Endothelial cell of umbilical vein (primary cell): ENCODE measurements at regions not wholly inside any gene's neighbourhood (a gene's known extent, or its start where the extent isn't known, plus 50 kb on each side); places are given as distances from the start of the nearest gene placed in this dataset.

Source experiments
- BruUV-seq: library from RNA; stranded (reverse); fragments of 400-500 nt; replicated peaks from 2 replicates; lab custom pipeline; 2021; lab: Mats Ljungman, UMichigan
- CTCF ChIA-PET: fragments of 300-600, 350-600 bp; sonication (Branson Sonifier 250); formaldehyde crosslinking; loops from one replicate; lab custom pipeline; 2021; ENCODE audit warnings: antibody characterized with exemption, inconsistent platforms; lab: Charles Lee
- POLR2A ChIA-PET: fragments of 300-600, 350-600 bp; sonication (Branson Sonifier 250); formaldehyde crosslinking; loops from one replicate; lab custom pipeline; 2021; ENCODE audit warnings: antibody characterized with exemption, inconsistent platforms; lab: Charles Lee
- DNase-seq: peaks from one replicate; pipeline ENCODE4 v3.0.0-alpha.2; 2011; ENCODE audit warnings: low read depth, low spot score
- FAIRE-seq: peaks from 2 replicates; lab custom pipeline; 2011; peaks lifted over from hg19 to GRCh38; lab: Jason Lieb, UNC
- H2AFZ ChIP-seq: 2 replicates; pipeline ENCODE4 v1.6.0; 2012; ENCODE audit warnings: low read depth, low read length, control low read depth, inconsistent platforms
- H3K27ac ChIP-seq: 2 replicates; pipeline ENCODE4 v1.5.1; 2011; ENCODE audit warnings: low read depth, mild to moderate bottlenecking, control low read depth, low read length, moderate library complexity; ENCODE audit not compliant: insufficient read depth
- H3K27me3 ChIP-seq, 2 experiments: 2 replicates each; pipeline versions ENCODE4 v1.6.0 to v1.6.1; 2011; ENCODE audit warnings: low read length in 2 of 2, mixed read lengths in 1 of 2; ENCODE audit not compliant: control insufficient read depth in 2 of 2, insufficient read depth in 2 of 2
- H3K36me3 ChIP-seq, 2 experiments: 2 replicates in 1 of 2; 3 replicates in 1 of 2; pipeline ENCODE4 v1.5.1; 2011; ENCODE audit warnings: low read length in 2 of 2, mild to moderate bottlenecking in 1 of 2, moderate library complexity in 1 of 2; ENCODE audit not compliant: control insufficient read depth in 2 of 2, insufficient read depth in 2 of 2; ENCODE audit errors: extremely low read depth in 1 of 2
- H3K4me1 ChIP-seq: 3 replicates; pipeline ENCODE4 v1.5.1; 2011; ENCODE audit warnings: mild to moderate bottlenecking, low read length; ENCODE audit not compliant: control insufficient read depth, insufficient read depth; ENCODE audit errors: extremely low read depth
- H3K4me2 ChIP-seq: 2 replicates; pipeline ENCODE4 v1.6.1; 2011; ENCODE audit warnings: low read length, control low read depth, mixed read lengths; ENCODE audit not compliant: insufficient read depth
- H3K4me3 ChIP-seq, 3 experiments: fragments of 200-600 bp in 1 of 3; sonication (generic), shearing (Covaris generic) in 1 of 3; replicated peaks in 1 of 3; 2 replicates each; pipeline ENCODE4 v1.5.1; 2011 to 2016; ENCODE audit warnings: control low read depth in 3 of 3, low read length in 3 of 3, mild to moderate bottlenecking in 2 of 3, inconsistent platforms in 1 of 3, low read depth in 1 of 3, moderate library complexity in 1 of 3; ENCODE audit not compliant: insufficient read depth in 1 of 3
- H3K79me2 ChIP-seq: 2 replicates; pipeline ENCODE4 v1.6.0; 2012; ENCODE audit warnings: low read length, inconsistent platforms; ENCODE audit not compliant: control insufficient read depth, insufficient read depth
- H3K9ac ChIP-seq: replicated peaks from 2 replicates; pipeline ENCODE3; 2011; ENCODE audit warnings: low read length, control low read depth; ENCODE audit not compliant: insufficient read depth; ENCODE audit errors: extremely low read depth
- H3K9me1 ChIP-seq: replicated peaks from 3 replicates; pipeline ENCODE4 v1.6.0; 2011; ENCODE audit warnings: mild to moderate bottlenecking, low read length; ENCODE audit not compliant: control insufficient read depth, insufficient read depth; ENCODE audit errors: extremely low read depth
- H3K9me3 ChIP-seq: replicated peaks from 2 replicates; pipeline ENCODE4 v1.5.1; 2012; ENCODE audit warnings: low read length, inconsistent platforms; ENCODE audit not compliant: control insufficient read depth, insufficient read depth
- H4K20me1 ChIP-seq: replicated peaks from 2 replicates; pipeline ENCODE3; 2011; ENCODE audit warnings: mild to moderate bottlenecking, low read length; ENCODE audit not compliant: control insufficient read depth, insufficient read depth; ENCODE audit errors: extremely low read depth
- CTCF ChIP-seq, 2 donors: IDR thresholded peaks; 1 replicate in 1 of 2; 2 replicates in 1 of 2; pipeline ENCODE4 v1.5.1; 2011; ENCODE audit warnings: low read length in 2 of 2, mild to moderate bottlenecking in 2 of 2, moderate library complexity in 2 of 2, control low read depth in 1 of 2, inconsistent platforms in 1 of 2, low read depth in 1 of 2; ENCODE audit not compliant: insufficient read depth in 1 of 2; ENCODE audit errors: extremely low read depth in 1 of 2
- EZH2 ChIP-seq: IDR thresholded peaks from 2 replicates; pipeline ENCODE4 v1.6.1; 2012; ENCODE audit warnings: borderline replicate concordance, low read depth, mild to moderate bottlenecking, moderate library complexity, low read length, inconsistent platforms; ENCODE audit not compliant: severe bottlenecking
- FOS ChIP-seq: IDR thresholded peaks from 2 replicates; pipeline ENCODE4 v1.6.1; 2011; ENCODE audit warnings: mild to moderate bottlenecking, low read length, moderate library complexity, borderline replicate concordance; ENCODE audit not compliant: insufficient read depth
- GATA2 ChIP-seq: IDR thresholded peaks from 2 replicates; pipeline ENCODE4 v1.7.0; 2011; ENCODE audit warnings: low read depth, mild to moderate bottlenecking, moderate library complexity, mixed read lengths, low read length; ENCODE audit not compliant: insufficient read length, insufficient read depth
- JUN ChIP-seq: IDR thresholded peaks from 2 replicates; pipeline ENCODE4 v1.6.1; 2011; ENCODE audit warnings: borderline replicate concordance, low read depth; ENCODE audit not compliant: insufficient read length, insufficient read depth
- MAX ChIP-seq: IDR thresholded peaks from 2 replicates; pipeline ENCODE4 v1.6.1; 2011; ENCODE audit not compliant: insufficient read depth, insufficient read length
- MYC ChIP-seq: IDR thresholded peaks from one replicate; pipeline ENCODE4 v1.6.1; 2011; ENCODE audit warnings: mild to moderate bottlenecking, low read depth, low read length
- POLR2A ChIP-seq: IDR thresholded peaks from 2 replicates; pipeline ENCODE4 v1.6.1; 2012; ENCODE audit warnings: low read depth, mild to moderate bottlenecking, control low read depth, low read length
- POLR2AphosphoS5 ChIP-seq: IDR thresholded peaks from 2 replicates; pipeline ENCODE4 v1.6.1; 2012; ENCODE audit warnings: low read depth, mild to moderate bottlenecking, control low read depth, low read length, moderate library complexity; ENCODE audit not compliant: insufficient read depth
- dilution Hi-C: fragments of 300-500 bp; cut with MboI; formaldehyde crosslinking; loops from one replicate; pipeline ENCODE4 v1.15.0; 2019; ENCODE audit warnings: low sequenced_read_pairs; ENCODE audit not compliant: extremely low pct_ligation_motif_present
- intact Hi-C: fragments of 100-400 bp; cut with micrococcal nuclease; formaldehyde crosslinking; loops from one replicate; pipeline ENCODE4 v1.10.0; 2022

- H3K79me2 ChIP-seq, result no peaks in the 10 kb centered on the region
- H3K9me1 ChIP-seq, result no peaks in the 10 kb centered on the region
- H4K20me1 ChIP-seq, result no peaks in the 10 kb centered on the region
- ChIA-PET POLR2A (no interaction called here), CTCF (no interaction called here)
- H3K9me3 ChIP-seq, result no peaks in the 10 kb centered on the region
- no peak overlapping the region for H3K9ac ChIP-seq
- no peak for DNase-seq
- intact Hi-C loops, result no loop called here
- no peaks in the 10 kb centered on the region for H3K27me3 ChIP-seq
- no peak overlapping the region for H2AFZ ChIP-seq
- H3K4me3 ChIP-seq, result no peak overlapping the region
- TF ChIP-seq CTCF (IDR thresholded peaks at IDR 0.05; ENCODE audit: extremely low read depth in 1 of 2, insufficient read depth in 1 of 2, low read depth in 1 of 2, low read length in 2 of 2) (no peak), EZH2 (no peak), POLR2AphosphoS5 (no peak), JUN (no peak), FOS (no peak), MYC (no peak), GATA2 (no peak), POLR2A (no peak), MAX (no peak)
- H3K4me1 ChIP-seq, result no peaks in the 10 kb centered on the region
- no peak overlapping the region for H3K4me2 ChIP-seq
- no peak overlapping the region for H3K27ac ChIP-seq
- no peak for FAIRE-seq
- dilution Hi-C loops, result no loop called here
- BruUV-seq, result no TSS peak
- no peaks in the 10 kb centered on the region for H3K36me3 ChIP-seq
Measured at GRCh38 chrX:121479406-121479805, 432.0 kb downstream of the GLUD2 start.
